PC-9 (cell line): ENCODE measurements at regions not wholly inside any gene's neighbourhood (a gene's known extent, or its start where the extent isn't known, plus 50 kb on each side); places are given as distances from the start of the nearest gene placed in this dataset.

Experiments
- EZH2 ChIP-seq: fragments of 200-600 bp; sonication (generic); IDR thresholded peaks from 2 replicates; pipeline ENCODE4 v1.8.0; 2017; ENCODE audit warnings: antibody characterized with exemption, low read depth
- TF ChIP-seq, protein P1 (sequence below): fragments of 200-600 bp; sonication (generic); conservative IDR thresholded peaks from 2 replicates; pipeline ENCODE4 v1.6.1; 2017; ENCODE audit warnings: mixed run types, antibody characterized with exemption, mild to moderate bottlenecking, moderate library complexity

DNA sequence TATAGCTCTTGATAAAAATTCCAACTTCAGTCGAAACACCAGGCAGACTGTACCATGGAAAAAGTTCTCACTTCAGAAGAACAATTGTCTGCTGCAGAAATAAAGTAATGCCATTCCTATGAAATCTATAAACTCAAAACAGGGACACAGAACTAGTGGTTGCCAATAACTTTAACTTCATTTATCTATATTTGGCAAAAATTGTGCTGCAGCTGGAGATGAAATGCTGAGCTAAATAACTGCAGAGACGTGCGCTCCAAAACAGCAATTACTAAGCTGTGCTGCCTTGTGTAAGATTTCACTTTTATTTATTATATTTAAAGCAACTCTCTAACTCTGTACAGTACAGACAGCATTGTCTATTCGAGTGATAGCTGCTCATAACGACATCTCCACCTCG, 540.1 kb upstream of the ID2 start:
- TF ChIP-seq, protein P1, sequence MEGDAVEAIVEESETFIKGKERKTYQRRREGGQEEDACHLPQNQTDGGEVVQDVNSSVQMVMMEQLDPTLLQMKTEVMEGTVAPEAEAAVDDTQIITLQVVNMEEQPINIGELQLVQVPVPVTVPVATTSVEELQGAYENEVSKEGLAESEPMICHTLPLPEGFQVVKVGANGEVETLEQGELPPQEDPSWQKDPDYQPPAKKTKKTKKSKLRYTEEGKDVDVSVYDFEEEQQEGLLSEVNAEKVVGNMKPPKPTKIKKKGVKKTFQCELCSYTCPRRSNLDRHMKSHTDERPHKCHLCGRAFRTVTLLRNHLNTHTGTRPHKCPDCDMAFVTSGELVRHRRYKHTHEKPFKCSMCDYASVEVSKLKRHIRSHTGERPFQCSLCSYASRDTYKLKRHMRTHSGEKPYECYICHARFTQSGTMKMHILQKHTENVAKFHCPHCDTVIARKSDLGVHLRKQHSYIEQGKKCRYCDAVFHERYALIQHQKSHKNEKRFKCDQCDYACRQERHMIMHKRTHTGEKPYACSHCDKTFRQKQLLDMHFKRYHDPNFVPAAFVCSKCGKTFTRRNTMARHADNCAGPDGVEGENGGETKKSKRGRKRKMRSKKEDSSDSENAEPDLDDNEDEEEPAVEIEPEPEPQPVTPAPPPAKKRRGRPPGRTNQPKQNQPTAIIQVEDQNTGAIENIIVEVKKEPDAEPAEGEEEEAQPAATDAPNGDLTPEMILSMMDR: no peak
- TF ChIP-seq EZH2: no peak
